DMS114 treated with DMSO at 0.1 percent for 48 hours (cell line): ENCODE measurements at regions not wholly inside any gene's neighbourhood (a gene's known extent, or its start where the extent isn't known, plus 50 kb on each side); places are given as distances from the start of the nearest gene placed in this dataset.
"Not testable (repeated sequence)": the region's sequence is repeated elsewhere in the genome, so short reads cannot be mapped to it uniquely, and the experiment has no call there.

Experiments used
- DNase-seq: peaks from one replicate; lab custom pipeline; 2025; ENCODE audit not compliant: unreplicated experiment; lab: John Stamatoyannopoulos, UW

DNA sequence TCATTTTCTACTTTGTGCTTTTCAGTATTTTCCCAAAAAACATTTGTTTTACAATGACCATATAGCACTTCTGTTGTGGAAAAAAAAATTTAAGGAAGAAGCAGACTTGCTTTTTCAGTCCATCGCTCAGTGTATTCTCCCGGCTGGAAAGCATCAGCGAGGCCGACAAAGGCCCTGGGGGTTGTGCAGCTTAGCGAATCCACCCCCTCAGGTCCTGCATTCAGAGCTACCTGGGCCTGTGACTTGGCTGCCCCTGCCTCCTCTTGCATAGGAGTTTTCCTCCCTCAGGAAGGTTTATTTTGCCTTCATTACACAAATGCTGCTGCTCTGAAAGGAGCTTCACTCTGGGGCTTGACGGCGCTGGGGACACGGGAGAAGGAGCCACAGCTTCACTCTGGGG lies 244.4 kb upstream of the MGAT5 start:
- no peak for DNase-seq

DNA sequence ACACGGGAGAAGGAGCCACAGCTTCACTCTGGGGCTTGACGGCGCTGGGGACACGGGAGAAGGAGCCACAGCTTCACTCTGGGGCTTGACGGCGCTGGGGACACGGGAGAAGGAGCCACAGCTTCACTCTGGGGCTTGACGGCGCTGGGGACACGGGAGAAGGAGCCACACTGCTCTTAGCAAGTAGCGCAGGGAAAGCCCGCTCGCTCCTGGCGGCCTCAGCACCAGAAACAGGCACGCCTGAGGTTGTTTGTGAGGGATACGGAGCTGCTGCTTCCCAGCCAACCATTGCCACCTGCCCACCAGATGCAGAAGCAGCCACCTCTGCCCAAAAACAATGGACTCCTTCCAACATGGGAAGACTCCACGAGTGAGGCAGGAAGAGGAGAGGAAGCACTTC lies 244.0 kb upstream of the MGAT5 start:
- DNase-seq, result not testable (repeated sequence)

DNA sequence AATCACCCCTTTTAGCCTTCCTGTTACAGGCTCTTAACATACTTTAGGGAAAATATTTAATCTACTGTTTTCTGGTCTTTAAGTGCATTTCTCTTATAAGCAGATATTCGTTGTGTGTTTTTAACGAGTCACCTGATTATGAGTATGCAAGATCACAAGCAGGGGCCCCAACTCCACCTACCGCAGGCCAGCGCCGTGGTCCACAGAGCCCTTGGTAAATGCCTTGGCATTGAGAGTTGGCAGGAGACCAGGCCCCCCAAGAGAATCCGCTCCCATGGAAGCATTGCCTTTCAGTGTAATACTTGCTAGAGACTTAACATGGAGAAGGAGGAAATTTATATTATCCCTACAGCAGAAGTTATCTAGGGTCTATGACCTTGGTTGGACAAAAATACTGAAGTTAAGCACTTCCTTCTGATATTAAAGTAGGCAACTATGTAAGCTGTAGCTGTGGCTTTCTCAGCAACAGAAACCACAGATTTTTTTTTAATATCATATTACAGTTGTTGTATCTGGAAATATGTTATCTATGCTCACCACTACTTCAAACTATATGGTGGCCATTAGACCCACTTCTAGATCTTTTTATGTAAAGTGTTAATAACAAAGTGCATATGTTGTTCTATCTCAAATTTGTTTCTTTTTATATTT lies 241.8 kb upstream of the MGAT5 start:
- no peak for DNase-seq

DNA sequence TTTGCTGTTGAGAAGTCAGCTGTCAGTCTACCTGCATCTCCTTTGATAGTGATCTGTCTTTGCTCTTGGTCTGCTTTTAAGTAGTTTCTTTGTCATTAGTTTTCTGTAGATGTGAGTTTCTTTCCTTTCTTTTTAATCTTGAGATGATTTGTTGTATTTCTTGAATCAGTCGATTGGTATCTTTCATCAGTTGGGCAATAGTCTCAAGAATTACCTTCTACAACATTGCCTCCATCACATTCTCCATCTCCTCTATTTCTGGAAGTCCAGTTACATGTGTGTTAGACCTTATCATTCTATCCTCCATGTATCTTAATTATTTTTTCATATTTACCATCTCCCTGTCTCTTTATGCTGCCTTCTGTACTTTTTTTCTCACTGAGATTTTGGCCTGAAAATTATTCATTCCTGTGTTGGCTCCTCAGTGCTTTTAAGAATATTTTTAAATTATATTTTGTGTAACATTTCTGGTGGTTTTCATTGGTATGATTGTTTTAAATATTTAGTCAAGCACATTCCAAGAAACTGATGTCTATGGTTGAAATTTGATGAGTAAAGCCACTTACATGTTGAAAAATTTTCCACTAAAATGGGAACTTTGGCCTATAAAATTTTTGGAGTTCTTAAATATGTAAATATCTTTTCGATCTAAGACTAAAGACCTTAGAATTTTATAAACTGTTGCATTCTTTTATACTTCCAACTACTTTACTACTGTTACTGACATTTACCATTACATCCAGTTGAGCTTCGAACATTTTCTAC lies 239.5 kb upstream of the MGAT5 start:
- no peak for DNase-seq

DNA sequence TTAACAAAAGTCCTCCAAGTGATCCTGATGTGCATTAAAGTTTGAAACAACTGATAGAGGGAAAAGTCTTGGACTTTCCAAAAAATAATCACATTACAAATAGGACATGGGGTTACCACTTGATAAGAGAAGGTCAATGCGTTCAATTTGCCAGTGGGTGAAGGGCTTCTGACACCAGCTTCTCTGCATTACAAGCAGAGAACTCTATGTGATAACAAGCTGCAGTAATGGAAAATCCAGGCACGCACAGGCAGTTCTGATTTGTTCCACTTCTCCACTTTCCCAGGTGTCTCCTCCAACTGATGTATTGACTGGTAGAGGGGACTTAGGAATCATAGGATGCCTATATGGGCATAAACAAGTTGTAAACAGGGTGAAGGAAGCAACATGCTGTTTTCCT lies 234.0 kb upstream of the MGAT5 start:
- DNase-seq, result no peak

DNA sequence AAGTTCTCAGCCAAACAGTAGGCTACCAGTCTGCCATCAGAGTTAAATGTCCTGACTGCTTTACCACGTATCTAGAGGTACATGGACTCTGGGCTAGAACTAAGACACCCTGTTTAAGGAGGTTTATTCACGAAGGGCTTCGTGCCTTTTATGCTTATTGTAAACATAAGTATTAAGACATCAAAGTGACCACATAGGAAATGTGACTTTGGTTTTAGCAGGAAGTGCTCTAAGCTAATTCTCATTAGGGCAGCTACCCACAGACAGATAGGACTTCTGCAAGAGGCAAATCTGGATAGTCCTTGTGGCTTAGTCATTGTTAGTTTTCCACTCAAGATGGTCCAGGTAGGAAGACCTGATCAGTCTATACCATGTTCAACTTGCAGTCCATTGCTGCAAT lies 233.3 kb upstream of the MGAT5 start:
- no peak for DNase-seq

DNA sequence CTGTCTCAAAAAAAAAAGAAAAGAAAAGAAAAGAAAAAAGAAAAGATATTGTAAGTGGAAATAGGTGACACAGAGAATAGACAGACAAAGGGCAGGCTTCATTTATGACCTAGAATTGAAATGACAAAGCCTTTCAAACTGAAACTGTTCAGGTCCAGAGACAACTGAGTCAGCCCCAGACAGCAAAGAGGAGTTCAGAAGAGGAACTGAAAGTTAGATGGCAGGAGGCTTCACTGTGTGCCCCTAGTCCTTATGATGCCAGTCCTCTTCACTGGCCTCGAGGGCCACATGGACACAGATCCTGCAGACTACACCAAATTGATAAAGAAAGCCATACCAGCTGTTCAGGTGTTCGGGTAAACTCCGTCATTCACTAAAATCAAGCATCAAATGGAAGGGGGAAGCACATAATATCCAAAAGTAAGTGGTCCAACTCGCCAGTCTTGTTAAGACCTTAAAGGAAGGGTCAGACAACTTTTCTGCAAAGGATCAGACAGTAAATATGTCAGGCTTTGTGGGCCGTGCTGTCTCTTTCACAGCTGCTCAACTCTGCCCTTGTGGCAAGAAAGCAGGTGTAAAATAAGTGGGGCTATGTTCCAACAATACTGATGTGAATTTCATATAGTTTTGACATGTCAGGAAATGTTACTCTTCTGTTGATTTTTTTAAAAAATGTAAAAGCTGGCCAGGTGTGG lies 231.9 kb upstream of the MGAT5 start:
- no peak for DNase-seq

DNA sequence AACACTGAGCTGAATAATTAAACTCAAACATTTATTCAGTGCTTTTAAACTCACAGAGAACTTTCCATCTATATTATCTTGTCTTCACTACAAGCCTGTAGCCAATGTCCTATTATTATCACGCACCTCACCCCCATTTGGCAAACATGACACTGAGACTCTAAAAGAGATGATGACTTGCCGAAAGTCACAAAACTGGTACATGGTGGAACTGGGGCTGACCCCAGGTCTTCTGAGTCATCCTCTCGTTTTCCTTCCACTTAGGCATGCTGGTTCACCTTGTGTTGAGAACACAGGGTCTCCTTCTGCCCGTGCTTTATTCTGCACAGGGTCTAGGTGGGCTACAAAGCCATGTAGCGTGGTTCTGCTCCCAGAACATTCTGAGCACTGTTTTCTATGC lies 230.0 kb upstream of the MGAT5 start:
- DNase-seq, result no peak

DNA sequence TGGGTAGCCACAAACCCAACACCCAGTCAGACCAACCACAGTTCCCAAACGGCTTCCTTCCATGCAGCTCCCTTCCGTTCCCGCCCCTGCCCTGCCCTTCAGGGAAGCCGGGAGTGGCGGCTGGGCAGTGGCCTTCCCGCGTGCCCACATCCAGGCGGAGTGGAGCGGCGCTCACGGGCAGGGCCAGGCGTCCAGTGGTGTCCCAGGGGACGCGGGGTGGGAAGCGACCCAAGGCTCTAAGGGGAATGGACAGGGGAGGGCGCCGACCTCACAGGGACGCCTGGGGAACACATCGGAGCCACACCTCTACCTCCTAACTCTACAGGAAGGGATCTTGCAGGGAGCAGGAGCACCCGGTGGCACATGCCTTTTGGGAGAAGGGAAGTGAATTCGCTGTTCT lies 225.9 kb upstream of the MGAT5 start:
- DNase-seq, result no peak

DNA sequence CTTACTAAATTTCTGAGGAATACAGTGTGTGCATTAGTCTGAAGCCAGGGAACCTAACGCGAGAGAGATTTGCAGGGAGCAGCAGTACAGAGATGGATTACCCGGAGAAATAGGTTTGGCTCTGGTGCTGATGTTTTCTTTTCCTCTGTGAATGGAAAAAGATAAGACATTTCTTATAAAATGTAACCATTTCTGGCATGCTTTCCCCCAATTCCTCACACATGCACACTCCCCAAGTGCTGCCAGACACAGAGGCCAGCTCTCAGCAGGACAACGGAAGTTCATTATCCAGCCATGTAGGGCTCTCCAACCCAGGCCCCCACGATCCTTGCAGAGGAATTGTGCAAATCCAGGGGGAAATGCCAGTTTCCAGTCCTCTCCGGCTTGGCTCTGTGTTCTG lies 224.5 kb upstream of the MGAT5 start:
- DNase-seq, result no peak

DNA sequence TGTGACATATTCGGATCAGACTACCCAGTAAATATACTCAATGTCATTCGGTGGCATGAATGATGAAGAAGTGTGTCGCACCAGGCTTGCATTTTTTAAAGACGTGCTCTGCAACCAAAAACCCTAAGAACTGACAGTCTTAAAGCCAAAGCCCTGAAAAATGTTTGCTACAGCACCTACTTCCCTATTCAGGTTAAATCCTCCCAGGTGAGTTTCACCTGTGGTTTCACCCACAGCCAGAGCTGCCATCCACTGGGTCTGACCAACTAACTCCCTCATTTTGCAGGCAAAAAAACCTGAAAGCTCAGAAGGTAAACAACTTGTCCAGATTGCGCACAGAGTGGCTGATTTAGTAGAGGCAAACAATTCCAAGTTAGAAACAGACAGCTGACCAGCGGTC lies 222.3 kb upstream of the MGAT5 start:
- no peak for DNase-seq

DNA sequence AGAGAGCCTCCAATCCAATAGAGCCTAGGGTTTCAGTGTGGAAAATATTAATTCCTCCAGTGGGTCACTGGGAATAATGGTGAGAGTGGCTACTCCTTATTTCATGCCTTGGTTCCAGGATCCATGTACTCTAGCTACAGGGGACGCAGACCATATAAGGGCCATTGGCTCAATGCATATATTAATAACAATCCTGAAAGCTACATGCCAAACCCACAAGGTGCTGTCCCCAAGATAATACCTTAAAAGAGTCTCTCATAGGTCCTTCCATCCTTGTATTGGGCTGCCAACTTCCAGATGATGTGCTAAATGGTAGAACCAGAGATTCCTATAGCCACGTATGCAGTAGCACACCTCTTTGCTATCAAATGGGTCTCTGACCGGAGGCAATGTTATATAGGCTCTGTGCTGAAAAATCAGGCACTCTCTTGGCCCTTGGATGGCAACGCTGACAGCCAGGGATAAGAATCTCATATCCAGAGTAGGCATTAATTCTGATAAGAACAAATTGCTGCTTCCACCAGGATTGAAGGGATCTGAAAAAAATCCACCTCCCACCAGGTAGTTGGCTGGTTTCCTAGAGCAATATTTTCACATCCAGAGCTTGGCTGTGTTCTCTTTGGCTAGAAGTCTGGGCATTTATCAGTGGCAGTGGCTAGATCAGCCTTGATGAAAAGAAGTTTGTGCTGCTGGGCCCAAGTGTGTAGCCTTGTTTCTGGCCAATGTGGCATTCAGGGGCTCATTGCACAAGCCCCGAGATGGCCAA lies 218.1 kb upstream of the MGAT5 start:
- DNase-seq, result no peak

DNA sequence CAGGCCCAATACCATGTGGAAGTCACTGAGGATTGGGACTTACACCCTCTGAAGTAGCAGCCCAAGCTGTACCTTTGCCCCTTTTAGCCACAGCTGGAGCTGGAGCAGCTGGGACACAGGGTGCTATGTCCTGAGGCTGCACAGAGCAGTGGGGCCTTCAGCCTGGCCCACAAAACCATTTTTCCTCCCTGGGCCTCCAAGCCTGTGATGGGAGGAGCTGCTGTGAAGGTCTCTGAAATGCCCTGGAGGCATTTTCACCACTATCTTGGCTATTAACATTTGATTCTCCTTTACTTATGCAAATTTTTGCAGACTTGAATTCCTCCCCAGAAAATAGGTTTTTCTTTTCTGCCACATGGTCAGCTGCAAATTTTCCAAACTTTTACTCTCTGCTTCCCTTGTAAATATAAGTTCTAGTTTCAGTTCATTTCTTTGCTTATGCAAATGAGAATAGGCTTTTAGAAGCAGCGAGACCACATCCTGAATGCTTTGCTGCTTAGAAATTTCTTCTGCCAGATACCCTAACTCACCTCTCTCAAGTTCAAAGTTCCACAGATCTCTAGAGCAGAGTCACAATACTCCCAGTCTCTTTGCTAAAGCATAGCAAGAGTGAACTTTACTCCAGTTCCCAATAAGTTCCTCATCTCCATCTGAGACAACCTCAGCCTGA lies 213.8 kb upstream of the MGAT5 start:
- DNase-seq, result no peak

DNA sequence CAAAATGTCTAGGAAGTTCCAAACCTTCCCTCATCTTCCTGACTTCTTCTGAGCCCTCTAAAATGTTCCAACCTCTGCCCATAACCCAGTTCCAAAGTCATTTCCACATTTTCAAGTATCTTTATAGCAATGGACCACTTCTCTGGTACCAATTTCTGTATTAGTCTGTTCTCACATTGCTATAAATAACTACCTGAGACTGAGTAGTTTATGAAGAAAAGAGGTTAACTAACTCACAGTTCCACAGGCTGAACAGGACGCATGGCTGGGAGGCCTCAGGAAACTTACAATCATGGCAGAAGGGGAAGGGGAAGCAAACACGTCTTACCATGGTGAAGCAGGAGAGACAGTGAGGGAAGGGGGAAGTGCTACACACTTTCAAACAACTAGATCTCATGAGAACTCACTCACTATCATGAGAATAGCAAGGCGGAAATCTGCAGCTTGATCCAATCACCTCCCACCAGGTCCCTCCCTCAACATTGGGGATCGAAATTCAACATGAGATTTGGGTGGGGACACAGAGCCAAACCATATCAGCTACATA lies 213.2 kb upstream of the MGAT5 start:
- DNase-seq, result not testable (repeated sequence)

DNA sequence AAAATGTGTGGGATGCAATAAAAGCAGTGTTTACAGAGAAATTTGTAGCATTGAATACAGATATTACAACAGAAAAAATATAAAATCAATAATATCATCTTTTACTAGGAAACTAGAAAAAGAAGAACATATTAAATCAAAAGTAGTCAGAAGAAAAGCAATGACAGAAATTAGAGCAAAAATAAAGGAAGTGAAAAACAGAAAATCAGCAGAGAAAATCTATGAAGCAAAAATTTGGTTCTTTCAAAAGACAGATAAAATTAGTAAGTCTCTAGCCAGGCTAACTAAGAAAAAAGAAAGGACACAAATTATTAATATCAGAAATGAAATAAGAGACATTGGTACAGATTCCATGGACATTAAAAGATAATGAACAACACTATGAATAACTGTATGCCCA lies 212.0 kb upstream of the MGAT5 start:
- no peak for DNase-seq

DNA sequence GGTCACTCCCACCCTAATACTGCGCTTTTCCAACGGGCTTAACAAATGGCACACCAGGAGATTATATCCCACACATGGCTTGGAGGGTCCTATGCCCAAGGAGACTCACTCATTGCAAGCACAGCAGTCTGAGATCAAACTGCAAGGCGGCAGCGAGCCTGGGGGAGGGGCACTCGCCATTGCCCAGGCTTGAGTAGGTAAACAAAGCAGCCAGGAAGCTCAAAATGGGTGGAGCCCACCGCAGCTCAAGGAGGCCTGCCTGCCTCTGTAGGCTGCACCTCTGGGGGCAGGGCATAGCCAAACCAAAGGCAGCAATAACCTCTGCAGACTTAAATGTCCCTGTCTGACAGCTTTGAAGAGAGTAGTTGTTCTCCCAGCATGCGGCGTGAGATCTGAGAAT lies 210.8 kb upstream of the MGAT5 start:
- DNase-seq, result not testable (repeated sequence)

DNA sequence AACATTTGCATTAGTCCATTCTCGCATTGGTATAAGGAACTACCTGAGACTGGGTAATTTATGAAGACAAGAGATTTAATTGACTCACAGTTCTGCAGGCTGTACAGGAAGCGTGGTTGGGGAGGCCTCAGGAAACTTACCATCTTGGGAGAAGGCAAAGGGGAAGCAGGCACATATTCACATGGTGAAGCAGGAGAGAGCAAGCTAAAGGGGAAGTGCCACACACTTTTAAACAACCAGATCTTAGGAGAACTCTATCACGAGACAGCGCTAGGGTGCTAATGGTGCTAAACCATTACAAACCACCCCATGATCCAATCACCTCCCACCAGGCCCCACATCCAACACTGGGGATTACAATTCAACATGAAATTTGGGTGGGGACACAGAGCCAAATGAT lies 201.7 kb upstream of the MGAT5 start:
- no peak for DNase-seq

DNA sequence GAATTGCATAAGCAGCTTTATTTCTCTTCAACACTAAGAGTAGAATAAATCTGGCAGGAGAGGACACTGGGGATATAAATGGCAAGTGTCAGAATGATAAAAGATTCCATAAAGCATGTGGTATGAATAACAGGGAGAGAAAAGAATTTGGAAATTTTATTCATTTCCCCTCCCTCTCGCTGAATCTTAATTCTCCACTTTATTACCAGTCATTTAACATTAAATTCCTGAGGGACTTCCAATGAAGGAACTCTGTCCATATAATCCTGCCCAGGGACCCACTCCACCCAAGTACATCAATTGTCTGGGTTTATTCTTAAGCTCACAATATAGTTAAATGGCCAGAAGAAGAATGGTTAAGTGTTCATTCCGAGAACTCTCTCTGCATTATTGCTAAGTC lies 197.7 kb upstream of the MGAT5 start:
- DNase-seq, result no peak

DNA sequence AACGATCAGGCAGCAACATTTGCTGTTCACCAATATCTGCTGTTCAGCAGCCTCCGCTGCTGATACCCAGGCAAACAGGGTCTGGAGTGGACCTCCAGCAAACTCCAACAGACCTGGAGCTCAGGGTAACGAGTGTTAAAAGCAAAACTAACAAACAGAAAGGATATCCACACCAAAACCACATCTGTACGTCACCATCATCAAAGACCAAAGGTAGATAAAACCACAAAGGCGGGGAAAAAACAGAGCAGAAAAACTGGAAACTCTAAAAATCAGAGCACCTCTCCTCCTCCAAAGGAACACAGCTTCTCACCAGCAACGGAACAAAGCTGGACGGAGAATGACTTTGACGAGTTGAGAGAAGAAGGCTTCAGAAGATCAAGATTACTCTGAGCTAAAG lies 192.8 kb upstream of the MGAT5 start:
- not testable (repeated sequence) for DNase-seq

DNA sequence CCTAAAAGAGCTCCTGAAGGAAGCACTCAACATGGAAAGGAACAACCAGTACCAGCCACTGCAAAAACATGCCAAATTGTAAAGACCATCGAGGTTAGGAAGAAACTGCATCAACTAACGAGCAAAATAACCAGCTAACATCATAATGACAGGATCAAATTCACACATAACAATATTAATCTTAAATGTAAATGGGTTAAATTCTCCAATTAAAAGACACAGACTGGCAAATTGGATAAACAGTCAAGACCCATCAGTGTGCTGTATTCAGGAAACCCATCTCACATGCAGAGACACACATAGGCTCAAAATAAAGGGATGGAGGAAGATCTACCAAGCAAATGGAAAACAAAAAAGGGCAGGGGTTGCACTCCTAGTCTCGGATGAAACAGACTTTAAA lies 191.6 kb upstream of the MGAT5 start:
- not testable (repeated sequence) for DNase-seq

DNA sequence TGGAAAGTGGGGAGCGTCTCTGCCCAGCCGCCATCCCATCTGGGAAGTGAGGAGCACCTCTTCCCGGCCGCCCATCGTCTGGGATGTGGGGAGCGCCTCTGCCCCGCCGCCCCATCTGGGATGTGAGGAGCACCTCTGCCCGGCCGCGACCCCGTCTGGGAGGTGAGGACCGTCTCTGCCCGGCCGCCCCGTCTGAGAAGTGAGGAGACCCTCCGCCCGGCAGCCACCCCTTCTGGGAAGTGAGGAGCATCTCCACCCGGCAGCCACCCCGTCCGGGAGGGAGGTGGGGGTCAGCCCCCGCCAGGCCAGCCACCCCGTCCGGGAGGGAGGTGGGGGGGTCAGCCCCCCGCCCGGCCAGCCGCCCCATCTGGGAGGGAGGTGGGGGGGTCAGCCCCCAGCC lies 190.0 kb upstream of the MGAT5 start:
- DNase-seq, result not testable (repeated sequence)
